Vagina (tissue), 2 donors: ENCODE measurements at regions not wholly inside any gene's neighbourhood (a gene's known extent, or its start where the extent isn't known, plus 50 kb on each side); places are given as distances from the start of the nearest gene placed in this dataset.

Source experiments
- DNase-seq, 2 donors: peaks; one replicate each; pipeline ENCODE4 v3.0.0-alpha.2; 2017; ENCODE audit errors: extremely low spot score in 2 of 2
- H3K27ac ChIP-seq: fragments of 200-600 bp; sonication (generic); one replicate; pipeline ENCODE4 v1.5.1; 2019
- H3K27me3 ChIP-seq: fragments of 200-600 bp; sonication (generic); one replicate; pipeline ENCODE4 v1.5.1; 2019
- H3K36me3 ChIP-seq, 2 donors: fragments of 200-600 bp; sonication (generic); one replicate each; pipeline ENCODE4 v1.5.1; 2017 to 2019
- H3K4me1 ChIP-seq: fragments of 200-600 bp; sonication (generic); one replicate; pipeline ENCODE4 v1.5.1; 2019
- H3K4me3 ChIP-seq, 2 donors: fragments of 200-600 bp; sonication (generic); 1 replicate in 1 of 2; 2 replicates in 1 of 2; pipeline ENCODE4 v1.5.1; 2016 to 2019
- H3K9me3 ChIP-seq: fragments of 200-600 bp; sonication (generic); one replicate; pipeline ENCODE4 v1.5.1; 2019
- POLR2A ChIP-seq, 2 donors: fragments of 450-650 bp; IDR thresholded peaks; one replicate each; pipeline ENCODE4 v1.6.1; 2017; ENCODE audit warnings: antibody characterized with exemption in 2 of 2, mild to moderate bottlenecking in 2 of 2, moderate library complexity in 2 of 2
- POLR2AphosphoS5 ChIP-seq, 2 donors: sonication (generic); formaldehyde crosslinking; IDR thresholded peaks; one replicate each; pipeline ENCODE4 v1.9.0; 2017; ENCODE audit warnings: antibody characterized with exemption in 2 of 2, mild to moderate bottlenecking in 2 of 2, low read depth in 1 of 2; ENCODE audit not compliant: insufficient read depth in 1 of 2
- intact Hi-C: fragments of 100-400 bp; cut with DNase I; formaldehyde crosslinking; loops from one replicate; pipeline ENCODE4 v1.15.1; 2023
- TF ChIP-seq, protein P1 (sequence below), 3 experiments: fragments of 450-650 bp in 2 of 3; fragments of 200-600 bp in 1 of 3; sonication (generic) in 1 of 3; IDR thresholded peaks; one replicate each; pipeline ENCODE4 v1.5.1; 2017 to 2019; ENCODE audit warnings: antibody characterized with exemption in 3 of 3, mild to moderate bottlenecking in 2 of 3, moderate library complexity in 2 of 3

DNA sequence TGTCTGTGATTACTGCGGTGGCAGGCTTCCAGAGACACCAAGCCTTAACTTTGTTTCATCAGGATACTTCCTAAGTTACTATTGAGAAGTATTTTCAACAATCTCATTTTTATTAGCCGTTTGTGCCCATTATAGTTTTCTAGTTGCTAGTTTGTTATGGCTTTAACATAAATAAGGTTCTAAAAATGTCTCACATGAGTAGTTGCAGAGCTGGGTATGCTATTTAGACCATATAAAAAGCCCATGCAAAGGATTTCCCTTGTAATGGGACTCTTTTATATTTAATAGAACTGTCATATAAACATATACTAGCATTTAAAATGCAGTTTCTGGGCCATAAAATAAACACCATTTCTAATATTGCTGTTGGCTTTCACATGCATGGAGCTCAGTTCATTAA lies 205.3 kb upstream of the TCF21 start:
- no peak overlapping the region for H3K4me3 ChIP-seq
- no peaks in the 10 kb centered on the region for H3K36me3 ChIP-seq
- H3K27me3 ChIP-seq = no peaks in the 10 kb centered on the region
- no peak overlapping the region for H3K27ac ChIP-seq
- intact Hi-C loops = no loop called here
- no peaks in the 10 kb centered on the region for H3K9me3 ChIP-seq
- H3K4me1 ChIP-seq = peaks cover 11% of the 10 kb centered on the region
- no peak for DNase-seq
- TF ChIP-seq, protein P1, sequence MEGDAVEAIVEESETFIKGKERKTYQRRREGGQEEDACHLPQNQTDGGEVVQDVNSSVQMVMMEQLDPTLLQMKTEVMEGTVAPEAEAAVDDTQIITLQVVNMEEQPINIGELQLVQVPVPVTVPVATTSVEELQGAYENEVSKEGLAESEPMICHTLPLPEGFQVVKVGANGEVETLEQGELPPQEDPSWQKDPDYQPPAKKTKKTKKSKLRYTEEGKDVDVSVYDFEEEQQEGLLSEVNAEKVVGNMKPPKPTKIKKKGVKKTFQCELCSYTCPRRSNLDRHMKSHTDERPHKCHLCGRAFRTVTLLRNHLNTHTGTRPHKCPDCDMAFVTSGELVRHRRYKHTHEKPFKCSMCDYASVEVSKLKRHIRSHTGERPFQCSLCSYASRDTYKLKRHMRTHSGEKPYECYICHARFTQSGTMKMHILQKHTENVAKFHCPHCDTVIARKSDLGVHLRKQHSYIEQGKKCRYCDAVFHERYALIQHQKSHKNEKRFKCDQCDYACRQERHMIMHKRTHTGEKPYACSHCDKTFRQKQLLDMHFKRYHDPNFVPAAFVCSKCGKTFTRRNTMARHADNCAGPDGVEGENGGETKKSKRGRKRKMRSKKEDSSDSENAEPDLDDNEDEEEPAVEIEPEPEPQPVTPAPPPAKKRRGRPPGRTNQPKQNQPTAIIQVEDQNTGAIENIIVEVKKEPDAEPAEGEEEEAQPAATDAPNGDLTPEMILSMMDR (IDR thresholded peaks at IDR 0.05) = no peak
- TF ChIP-seq POLR2A (IDR thresholded peaks at IDR 0.05) (no peak), POLR2AphosphoS5 (IDR thresholded peaks at IDR 0.05; ENCODE audit: insufficient read depth in 1 of 2, low read depth in 1 of 2) (peak; percentile 9 to 19)

DNA sequence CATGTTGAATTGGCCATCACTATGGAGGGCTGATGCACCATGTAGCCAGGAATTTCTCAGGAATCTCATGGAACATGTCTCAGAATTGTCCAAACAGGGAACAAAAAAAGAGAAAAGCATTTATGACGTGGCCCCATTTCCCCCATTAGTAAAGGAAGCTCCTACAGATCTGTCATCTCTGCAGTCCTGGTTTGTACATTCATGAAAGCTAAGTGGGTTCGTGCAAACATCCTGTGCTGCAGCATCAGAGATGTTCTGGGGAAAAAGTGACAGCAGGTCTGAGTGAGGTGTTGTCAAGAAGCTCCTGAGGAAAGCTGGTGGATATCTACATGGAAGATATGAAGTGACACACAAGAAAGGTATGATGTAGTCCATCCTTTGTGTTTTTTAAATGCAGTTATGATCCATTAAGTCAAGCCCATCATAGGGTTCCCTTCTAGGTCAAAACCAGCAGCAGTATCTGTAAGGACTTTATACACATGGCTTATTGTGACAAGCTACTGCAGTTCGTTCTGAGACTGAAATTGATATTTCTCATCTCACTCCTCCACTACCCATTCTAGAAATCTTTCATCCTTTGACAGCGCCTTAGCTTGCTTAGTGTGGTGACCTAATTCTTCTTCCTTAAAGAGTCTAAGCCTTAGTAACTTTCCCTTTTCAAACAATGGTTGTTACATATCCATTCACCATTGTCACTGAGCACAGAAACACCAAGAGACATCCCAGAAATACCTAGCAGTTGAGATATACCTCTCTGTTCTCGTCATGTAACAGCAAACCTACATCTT lies 200.0 kb upstream of the TCF21 start:
- Histone ChIP-seq H3K4me3 (no peak overlapping the region), H3K36me3 (no peaks in the 10 kb centered on the region), H3K4me1 (no peaks in the 10 kb centered on the region), H3K27ac (no peak overlapping the region), H3K9me3 (no peaks in the 10 kb centered on the region), H3K27me3 (no peaks in the 10 kb centered on the region)
- no peak for TF ChIP-seq POLR2A (IDR thresholded peaks at IDR 0.05)
- no peak for TF ChIP-seq POLR2AphosphoS5 (IDR thresholded peaks at IDR 0.05; ENCODE audit: insufficient read depth in 1 of 2, low read depth in 1 of 2)
- intact Hi-C loops = no loop called here
- DNase-seq = no peak

DNA sequence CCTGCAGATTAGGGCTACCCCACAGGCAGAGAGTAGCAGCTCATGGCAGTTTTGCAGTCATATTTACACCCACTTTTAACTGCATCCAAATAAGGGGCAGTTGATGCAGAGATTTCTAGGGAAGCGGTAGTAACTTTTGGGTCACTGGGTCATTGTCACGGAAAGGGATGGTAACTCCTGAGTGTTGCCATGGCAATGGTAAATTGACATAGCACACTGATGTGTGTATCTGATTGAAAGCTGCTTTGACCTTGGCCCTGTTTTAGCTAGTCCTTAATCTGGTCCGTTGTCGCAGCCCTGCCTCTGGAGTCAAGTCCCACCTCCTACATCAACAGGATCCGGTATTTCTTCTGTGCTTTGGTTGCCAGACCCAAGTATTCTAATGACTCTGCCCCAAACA lies 199.1 kb upstream of the TCF21 start:
- no peak for DNase-seq
- H3K27ac ChIP-seq = no peak overlapping the region
- H3K36me3 ChIP-seq = no peaks in the 10 kb centered on the region
- no peaks in the 10 kb centered on the region for H3K9me3 ChIP-seq
- no peaks in the 10 kb centered on the region for H3K27me3 ChIP-seq
- TF ChIP-seq, protein P1 (IDR thresholded peaks at IDR 0.05) = no peak
- no peak for TF ChIP-seq POLR2AphosphoS5 (IDR thresholded peaks at IDR 0.05; ENCODE audit: insufficient read depth in 1 of 2, low read depth in 1 of 2)
- no peak for TF ChIP-seq POLR2A (IDR thresholded peaks at IDR 0.05)
- no peaks in the 10 kb centered on the region for H3K4me1 ChIP-seq
- no peak overlapping the region for H3K4me3 ChIP-seq
- intact Hi-C loops = no loop called here

DNA sequence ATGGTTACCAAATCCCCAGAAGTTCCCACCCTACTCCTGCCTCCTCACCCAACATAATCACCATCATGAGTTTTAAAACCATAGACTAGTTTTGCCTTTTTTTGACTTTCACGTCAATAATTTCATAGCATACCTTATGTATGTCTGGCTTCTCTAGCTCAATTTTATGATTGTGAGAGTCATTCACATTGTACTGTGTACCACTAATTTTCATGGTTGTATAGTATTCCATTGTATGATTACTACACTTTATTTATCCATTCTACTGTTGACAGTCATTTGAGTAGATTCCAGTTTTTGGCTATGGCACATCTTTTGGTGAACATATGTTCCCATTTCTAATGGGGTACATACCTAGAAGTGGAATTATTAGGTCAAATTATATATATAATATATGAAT lies 195.3 kb upstream of the TCF21 start:
- Histone ChIP-seq H3K4me1 (peaks cover 5% of the 10 kb centered on the region), H3K27ac (no peak overlapping the region), H3K36me3 (no peaks in the 10 kb centered on the region), H3K27me3 (no peaks in the 10 kb centered on the region), H3K9me3 (no peaks in the 10 kb centered on the region), H3K4me3 (no peak overlapping the region)
- DNase-seq = no peak
- intact Hi-C loops = no loop called here
- TF ChIP-seq, protein P1 (IDR thresholded peaks at IDR 0.05) = no peak
- TF ChIP-seq POLR2A (IDR thresholded peaks at IDR 0.05) (no peak), POLR2AphosphoS5 (IDR thresholded peaks at IDR 0.05; ENCODE audit: insufficient read depth in 1 of 2, low read depth in 1 of 2) (no peak)

DNA sequence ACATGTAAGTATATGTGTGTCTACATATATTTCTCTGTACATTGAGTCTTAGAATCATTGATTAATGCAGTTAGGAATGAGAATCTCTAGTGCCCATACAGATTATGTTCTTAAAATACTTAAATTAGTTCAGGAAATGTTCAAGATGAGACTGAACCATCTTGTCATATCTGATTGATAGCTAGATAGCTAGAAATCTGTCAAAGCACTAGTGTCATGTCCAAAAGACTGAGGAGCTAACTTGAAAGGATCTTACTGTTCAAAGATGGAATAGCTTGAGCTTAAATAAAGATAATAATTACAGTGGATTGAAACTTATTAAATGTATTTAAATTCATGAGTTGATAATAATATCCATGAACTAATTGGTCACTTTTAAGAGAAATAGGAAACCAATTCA lies 191.7 kb upstream of the TCF21 start:
- DNase-seq = no peak
- H3K27me3 ChIP-seq = no peaks in the 10 kb centered on the region
- intact Hi-C loops = no loop called here
- no peaks in the 10 kb centered on the region for H3K36me3 ChIP-seq
- H3K4me3 ChIP-seq = no peak overlapping the region
- no peak overlapping the region for H3K27ac ChIP-seq
- peaks cover 5% of the 10 kb centered on the region for H3K4me1 ChIP-seq
- TF ChIP-seq POLR2AphosphoS5 (IDR thresholded peaks at IDR 0.05; ENCODE audit: insufficient read depth in 1 of 2, low read depth in 1 of 2) = no peak
- TF ChIP-seq, protein P1 (IDR thresholded peaks at IDR 0.05) = no peak
- no peak for TF ChIP-seq POLR2A (IDR thresholded peaks at IDR 0.05)
- no peaks in the 10 kb centered on the region for H3K9me3 ChIP-seq
